Activated CD8-positive, alpha-beta T cell treated with anti-CD3 and anti-CD28 coated beads for 36 hours (primary cell): ENCODE measurements at regions not wholly inside any gene's neighbourhood (a gene's known extent, or its start where the extent isn't known, plus 50 kb on each side); places are given as distances from the start of the nearest gene placed in this dataset.

Experiments used
- ATAC-seq: fragments of 200-7000 bp; cut with Tn5 transposase; one replicate; pipeline ENCODE4 v1.10.0; 2021; ENCODE audit warnings: mild to moderate bottlenecking, moderate library complexity
- CTCF ChIA-PET: fragments of 350-600 bp; sonication (Branson Sonifier 250); formaldehyde crosslinking; loops from one replicate; lab custom pipeline; 2021; ENCODE audit warnings: antibody characterized with exemption; lab: Charles Lee
- POLR2A ChIA-PET: fragments of 350-600 bp; sonication (Branson Sonifier 250); formaldehyde crosslinking; loops from one replicate; lab custom pipeline; 2021; ENCODE audit warnings: antibody characterized with exemption; lab: Charles Lee
- DNase-seq: peaks from one replicate; pipeline ENCODE4 v3.0.0-alpha.2; 2020
- H3K27ac Mint-ChIP-seq: one replicate; pipeline ENCODE4 v1.8.0; 2021; ENCODE audit warnings: mild to moderate bottlenecking, mixed read lengths
- H3K27me3 Mint-ChIP-seq: one replicate; pipeline ENCODE4 v1.8.0; 2021; ENCODE audit warnings: mixed read lengths
- H3K36me3 Mint-ChIP-seq: one replicate; pipeline ENCODE4 v1.8.0; 2021; ENCODE audit warnings: low read depth, mixed read lengths
- H3K4me1 Mint-ChIP-seq: one replicate; pipeline ENCODE4 v1.8.0; 2021; ENCODE audit warnings: low read depth, mixed read lengths
- H3K4me3 Mint-ChIP-seq: one replicate; pipeline ENCODE4 v1.8.0; 2021; ENCODE audit warnings: mild to moderate bottlenecking, moderate library complexity, mixed read lengths
- H3K9me3 Mint-ChIP-seq: one replicate; pipeline ENCODE4 v1.8.0; 2021; ENCODE audit warnings: mixed read lengths
- CTCF ChIP-seq: fragments of 200-600 bp; IDR thresholded peaks from one replicate; pipeline ENCODE4 v1.8.0; 2022; ENCODE audit warnings: antibody characterized with exemption, mild to moderate bottlenecking
- intact Hi-C: fragments of 100-400 bp; cut with micrococcal nuclease; formaldehyde crosslinking; loops from one replicate; pipeline ENCODE4 v1.10.0; 2022

GRCh38 chr14:71366861-71367260 is 459.6 kb downstream of the PCNX1 start:
- no peak for ATAC-seq
- H3K36me3 Mint-ChIP-seq = peaks cover 16% of the 10 kb centered on the region

GRCh38 chr14:71371711-71372396 is 464.6 kb downstream of the PCNX1 start:
- peaks cover 14% of the 10 kb centered on the region for H3K36me3 Mint-ChIP-seq
- DNase-seq = peak; percentile 35

More at GRCh38 chr14:71366861-71367260, 459.6 kb downstream of the PCNX1 start:
- no peak for TF ChIP-seq CTCF
- intact Hi-C loops = no loop called here
- peaks cover 38% of the 10 kb centered on the region for H3K4me1 Mint-ChIP-seq
- CTCF ChIA-PET = interaction anchor here (1.0 to 1.8 kb wide), 2 partner anchors 38 to 45 kb away, joined by 3 to 6 read pairs; no protein-coding TSS in a partner anchor
- peaks cover 1% of the 10 kb centered on the region for H3K9me3 Mint-ChIP-seq
- DNase-seq = no peak
- no peaks in the 10 kb centered on the region for H3K27me3 Mint-ChIP-seq
- POLR2A ChIA-PET = interaction anchor here (0.6 kb wide), 1 partner anchor 497 kb away, joined by 3 read pairs; no protein-coding TSS in a partner anchor
- H3K4me3 Mint-ChIP-seq = no peak overlapping the region
- no peak overlapping the region for H3K27ac Mint-ChIP-seq

GRCh38 chr14:71372411-71372838 is 465.2 kb downstream of the PCNX1 start:
- no peak overlapping the region for H3K4me3 Mint-ChIP-seq
- peaks cover 6% of the 10 kb centered on the region for H3K9me3 Mint-ChIP-seq
- CTCF ChIA-PET = no interaction called here
- ATAC-seq = no peak
- DNase-seq = no peak
- peaks cover 30% of the 10 kb centered on the region for H3K4me1 Mint-ChIP-seq
- H3K27ac Mint-ChIP-seq = peak overlapping the region; percentile 37
- H3K27me3 Mint-ChIP-seq = no peaks in the 10 kb centered on the region
- H3K36me3 Mint-ChIP-seq = peaks cover 14% of the 10 kb centered on the region
- intact Hi-C loops = no loop called here
- no peak for TF ChIP-seq CTCF
- POLR2A ChIA-PET = interaction anchor here (0.8 to 1.3 kb wide), 3 partner anchors 26 to 51 kb away, joined by 3 to 4 read pairs (median 3); no protein-coding TSS in a partner anchor

More at GRCh38 chr14:71371711-71372396, 464.6 kb downstream of the PCNX1 start:
- no peak overlapping the region for H3K4me3 Mint-ChIP-seq
- intact Hi-C loops = no loop called here
- TF ChIP-seq CTCF = no peak
- POLR2A ChIA-PET = interaction anchor here (0.8 to 1.3 kb wide), 4 partner anchors 27 to 51 kb away, joined by 3 to 4 read pairs (median 3); no protein-coding TSS in a partner anchor
- H3K4me1 Mint-ChIP-seq = peaks cover 30% of the 10 kb centered on the region
- H3K9me3 Mint-ChIP-seq = peaks cover 6% of the 10 kb centered on the region
- CTCF ChIA-PET = no interaction called here
- peak; percentile 95 for ATAC-seq
- no peaks in the 10 kb centered on the region for H3K27me3 Mint-ChIP-seq
- H3K27ac Mint-ChIP-seq = peak overlapping the region; percentile 37

GRCh38 chr14:71373773-71374172 is 466.5 kb downstream of the PCNX1 start:
- no peak overlapping the region for H3K27ac Mint-ChIP-seq
- no peak for TF ChIP-seq CTCF
- ChIA-PET POLR2A (no interaction called here), CTCF (interaction anchor here (0.7 kb wide), 1 partner anchor 49 kb away, joined by 3 read pairs; no protein-coding TSS in a partner anchor)
- intact Hi-C loops = no loop called here
- H3K4me1 Mint-ChIP-seq = peaks cover 44% of the 10 kb centered on the region
- H3K9me3 Mint-ChIP-seq = peaks cover 12% of the 10 kb centered on the region
- no peak for DNase-seq
- ATAC-seq = no peak
- H3K36me3 Mint-ChIP-seq = peaks cover 26% of the 10 kb centered on the region
- no peaks in the 10 kb centered on the region for H3K27me3 Mint-ChIP-seq
- no peak overlapping the region for H3K4me3 Mint-ChIP-seq

- H3K4me1 Mint-ChIP-seq = peaks cover 47% of the 10 kb centered on the region
- no peaks in the 10 kb centered on the region for H3K27me3 Mint-ChIP-seq
- no peak for TF ChIP-seq CTCF
- intact Hi-C loops = no loop called here
- peaks cover 12% of the 10 kb centered on the region for H3K9me3 Mint-ChIP-seq
- ChIA-PET POLR2A (no interaction called here), CTCF (interaction anchor here (0.9 kb wide), 1 partner anchor 54 kb away, joined by 3 read pairs; no protein-coding TSS in a partner anchor)
- DNase-seq = no peak
- H3K36me3 Mint-ChIP-seq = peaks cover 33% of the 10 kb centered on the region
- no peak overlapping the region for H3K4me3 Mint-ChIP-seq
- no peak overlapping the region for H3K27ac Mint-ChIP-seq
- no peak for ATAC-seq
Observed at GRCh38 chr14:71374989-71375388, 467.7 kb downstream of the PCNX1 start.
